HG03159 (cell line): ENCODE measurements at regions not wholly inside any gene's neighbourhood (a gene's known extent, or its start where the extent isn't known, plus 50 kb on each side); places are given as distances from the start of the nearest gene placed in this dataset.

ENCODE experiments used
- ATAC-seq: cut with Tn5 transposase; IDR thresholded peaks from one replicate; pipeline ENCODE4 v1.9.1; 2021; ENCODE audit warnings: mild to moderate bottlenecking, moderate library complexity; ENCODE audit not compliant: unreplicated experiment

DNA sequence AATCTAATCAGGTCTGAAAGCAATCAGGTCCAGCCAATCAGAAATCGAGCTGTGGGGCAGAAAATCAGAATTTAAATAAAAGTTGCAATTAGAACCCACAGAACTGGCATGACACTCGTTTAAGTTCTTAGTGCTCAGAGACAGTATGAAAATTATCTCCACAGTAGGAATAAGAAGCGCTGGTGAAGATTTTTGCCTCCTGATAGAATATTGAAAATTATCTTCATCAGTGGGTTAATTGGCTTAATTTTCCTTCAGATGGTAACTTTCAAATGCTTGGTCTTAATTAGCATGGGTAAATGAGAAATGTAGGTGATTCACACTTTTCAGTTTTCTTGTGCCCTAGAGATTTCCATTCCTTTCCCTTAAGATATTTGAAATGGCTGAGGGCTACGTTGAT lies 109.1 kb upstream of the MDFIC2 start:
- ATAC-seq: no peak

DNA sequence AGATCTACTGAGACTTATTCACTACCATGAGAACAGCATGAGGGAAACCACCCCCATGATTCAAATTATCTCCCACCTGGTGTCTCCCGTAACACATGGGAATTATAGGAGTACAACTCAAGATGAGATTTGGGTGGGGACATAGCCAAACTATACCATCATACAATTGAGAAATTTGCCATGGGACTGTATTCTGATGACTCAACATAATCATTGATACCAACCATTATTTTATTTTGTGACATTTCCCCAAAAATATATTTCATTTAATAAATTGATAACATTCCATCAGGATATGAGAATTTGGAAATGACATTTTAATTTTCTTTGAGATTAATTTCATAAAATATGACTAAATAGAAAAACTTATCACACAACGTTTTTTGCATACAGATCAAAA lies 96.6 kb upstream of the MDFIC2 start:
- ATAC-seq: no peak

DNA sequence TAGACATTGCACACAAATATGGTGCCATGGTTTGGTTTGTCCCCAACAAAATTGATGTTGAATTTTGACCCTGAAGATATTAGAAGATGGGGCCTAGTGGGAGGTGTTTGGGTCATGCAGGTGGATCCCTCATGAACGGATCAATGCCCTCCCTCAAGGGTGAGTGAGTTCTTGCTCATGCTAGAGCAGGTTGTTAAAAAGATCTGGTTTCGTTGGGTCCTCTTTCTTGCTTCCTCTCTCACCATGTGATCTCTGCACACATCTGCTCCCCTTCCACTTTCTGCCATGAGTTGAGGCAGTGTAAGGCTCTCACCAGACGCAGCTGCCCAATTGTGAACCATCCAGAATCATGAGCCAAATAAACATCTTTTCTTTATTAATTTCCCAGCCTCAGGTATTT lies 87.8 kb upstream of the MDFIC2 start:
- peak; percentile 81 for ATAC-seq

DNA sequence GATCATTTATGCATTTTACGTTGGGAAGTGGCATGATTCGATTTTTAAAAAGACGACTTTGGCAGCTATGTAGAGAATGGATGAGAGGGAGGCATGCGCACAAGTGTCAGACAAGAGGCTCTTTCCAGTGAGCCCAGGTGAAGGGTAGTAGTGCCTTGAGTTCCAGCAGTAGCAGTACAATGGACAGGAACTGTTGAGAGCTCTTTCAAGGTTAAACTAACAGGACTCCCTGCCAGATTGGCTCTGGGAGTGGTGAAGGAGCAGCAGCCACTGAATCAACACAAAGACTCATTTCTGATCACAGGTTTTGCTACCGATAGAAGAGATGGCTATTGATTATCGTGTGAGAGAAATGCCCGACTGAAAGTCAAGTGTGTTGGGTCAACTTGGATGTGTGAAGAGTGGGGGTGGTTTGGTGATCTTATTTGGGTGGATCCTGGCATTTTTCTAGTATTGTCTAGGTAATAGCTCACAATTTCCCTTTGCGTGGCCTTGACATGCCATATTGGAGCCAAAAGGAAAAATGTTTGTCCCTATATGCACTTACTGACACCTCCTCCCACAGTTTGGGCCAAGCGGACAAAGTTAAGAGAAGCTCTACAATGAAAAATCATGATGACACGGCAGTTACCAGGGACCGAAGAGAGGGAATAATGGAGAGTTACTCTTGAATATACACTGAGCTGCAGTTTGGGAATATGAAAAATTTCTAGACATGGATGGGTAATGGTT lies 81.6 kb upstream of the MDFIC2 start:
- ATAC-seq: no peak

DNA sequence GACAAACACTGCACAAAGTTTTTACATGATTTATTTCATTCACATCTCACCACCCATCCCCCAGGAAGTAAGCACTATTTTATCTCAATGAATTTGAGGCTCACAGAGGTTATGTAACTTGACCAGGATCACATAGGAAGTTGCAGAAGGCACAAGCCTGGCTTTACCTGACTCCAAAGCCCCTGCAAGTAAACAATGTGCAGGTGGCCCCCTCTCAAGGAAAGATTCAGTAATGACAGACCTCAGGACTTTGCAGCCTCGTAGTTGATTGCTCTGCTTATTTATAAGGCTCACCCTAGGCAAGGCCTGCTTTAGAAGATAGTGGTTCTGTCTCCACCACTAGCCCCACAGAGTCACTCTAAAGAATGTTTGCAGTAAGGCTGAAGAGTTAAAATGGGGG lies 79.8 kb upstream of the MDFIC2 start:
- no peak for ATAC-seq

DNA sequence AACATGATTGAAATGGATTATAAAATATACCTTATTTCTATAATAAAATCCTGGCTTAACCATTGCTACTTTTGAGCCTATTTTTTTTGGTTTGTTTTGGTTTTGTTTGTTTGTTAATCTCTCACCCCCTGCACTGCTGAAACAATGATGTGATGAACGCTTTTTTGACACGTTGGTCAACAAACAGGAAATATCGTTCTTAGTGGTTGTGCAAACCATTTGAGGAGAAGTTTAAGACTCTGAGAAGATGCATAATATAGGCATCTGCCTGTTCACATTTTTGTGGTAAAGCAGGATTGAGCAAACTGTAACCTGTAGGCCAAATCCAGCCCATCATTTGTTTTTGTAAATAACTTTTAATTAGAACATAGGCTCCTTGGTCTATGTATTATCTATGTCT lies 75.5 kb upstream of the MDFIC2 start:
- ATAC-seq: no peak

DNA sequence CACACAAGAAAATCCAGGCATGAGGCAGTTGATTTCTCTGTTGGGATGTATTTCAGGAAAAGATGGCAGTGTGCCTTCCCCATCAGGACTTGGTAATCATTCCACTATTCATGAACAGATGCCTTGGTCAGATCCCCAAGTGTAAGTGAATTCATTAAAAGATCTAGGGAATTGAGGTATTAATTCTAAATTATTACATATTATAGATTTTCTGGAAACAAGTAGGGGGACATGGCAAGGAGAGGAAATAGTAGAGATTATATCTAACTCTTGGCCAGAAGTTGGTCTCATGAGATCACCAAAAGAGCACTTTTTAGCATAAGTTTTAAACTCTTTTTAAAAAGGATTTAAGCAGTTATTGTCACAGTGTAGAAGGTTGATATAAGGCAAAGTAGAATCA lies 74.4 kb upstream of the MDFIC2 start:
- no peak for ATAC-seq

DNA sequence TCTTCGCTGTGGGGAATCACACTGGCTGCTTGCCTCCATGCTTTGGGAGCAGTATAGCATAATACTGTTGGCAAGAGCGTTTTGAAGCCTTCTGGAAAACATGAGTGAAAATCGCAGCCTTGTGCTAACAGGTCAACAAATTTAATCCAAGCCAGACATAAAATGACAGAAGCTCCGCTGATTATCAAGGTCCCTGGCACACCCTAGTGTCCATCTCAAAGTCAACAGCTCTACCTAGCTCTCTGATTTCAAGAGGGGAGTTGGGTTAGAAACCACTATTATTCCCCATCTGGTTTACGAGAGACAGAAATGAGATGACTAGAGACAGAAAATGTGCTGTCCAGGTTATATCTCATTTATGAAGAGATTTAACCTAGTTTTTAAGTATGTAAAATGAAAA lies 73.6 kb upstream of the MDFIC2 start:
- ATAC-seq: no peak

DNA sequence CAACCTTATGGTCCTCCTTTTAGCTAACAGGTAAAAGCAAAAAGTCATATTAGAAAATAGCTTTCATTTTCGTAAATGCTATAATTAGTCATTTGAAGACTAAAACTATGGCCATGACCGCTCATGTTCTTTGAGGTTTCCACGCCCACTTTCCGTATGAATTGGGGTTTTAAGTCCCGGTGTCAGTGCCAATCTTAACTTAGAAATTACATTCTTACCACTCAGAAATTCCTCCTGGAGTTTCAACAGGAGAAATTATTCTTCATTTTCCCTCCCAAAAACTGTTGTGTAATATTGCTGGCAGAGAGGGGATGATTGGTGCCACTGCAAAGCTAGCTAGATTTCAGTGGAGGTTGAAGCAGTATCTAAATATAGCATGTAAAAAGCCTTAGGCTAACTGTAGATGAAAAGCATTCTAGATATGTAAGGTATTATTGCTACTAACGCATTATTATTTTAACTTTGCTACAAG lies 71.0 kb upstream of the MDFIC2 start:
- ATAC-seq: peak; percentile 98

DNA sequence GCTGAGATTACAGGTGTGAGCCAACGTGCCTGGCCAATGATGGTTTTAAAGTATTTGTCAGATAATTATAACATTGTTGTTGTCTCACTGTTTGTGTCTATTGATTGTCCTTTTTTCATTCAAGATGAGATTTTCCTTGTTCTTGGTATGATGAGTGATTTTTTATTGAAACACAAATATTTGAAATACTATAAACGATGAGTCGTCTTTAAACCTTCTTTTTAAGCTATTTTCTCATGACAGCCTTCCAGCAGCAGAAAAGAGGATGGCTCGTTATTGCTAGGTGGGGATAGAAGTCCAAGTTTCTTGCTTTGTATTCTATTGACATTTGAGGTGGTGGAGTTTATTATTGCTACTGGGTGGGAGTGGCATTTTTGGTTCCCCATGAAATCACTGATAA lies 61.7 kb upstream of the MDFIC2 start:
- no peak for ATAC-seq
